Type B pancreatic cell (in vitro differentiated cells): ENCODE measurements at regions not wholly inside any gene's neighbourhood (a gene's known extent, or its start where the extent isn't known, plus 50 kb on each side); places are given as distances from the start of the nearest gene placed in this dataset.

Experiments used
- DNase-seq: peaks from one replicate; pipeline ENCODE4 v3.0.0; 2021; ENCODE audit warnings: mixed read lengths; ENCODE audit not compliant: unreplicated experiment; ENCODE audit errors: extremely low spot score
- H3K27ac Mint-ChIP-seq: 2 replicates; pipeline ENCODE4 v1.8.0; 2021; ENCODE audit warnings: mild to moderate bottlenecking, mixed read lengths
- H3K27me3 Mint-ChIP-seq: 2 replicates; pipeline ENCODE4 v1.8.0; 2021; ENCODE audit warnings: mixed read lengths
- H3K36me3 Mint-ChIP-seq: 2 replicates; pipeline ENCODE4 v1.8.0; 2021; ENCODE audit warnings: mixed read lengths
- H3K4me1 Mint-ChIP-seq: one replicate; pipeline ENCODE4 v1.8.0; 2021; ENCODE audit warnings: mixed read lengths; ENCODE audit not compliant: unreplicated experiment
- H3K4me3 Mint-ChIP-seq: 2 replicates; pipeline ENCODE4 v1.8.0; 2021; ENCODE audit warnings: mild to moderate bottlenecking, mixed read lengths
- H3K9me3 Mint-ChIP-seq: 2 replicates; pipeline ENCODE4 v1.8.0; 2021; ENCODE audit warnings: mixed read lengths
- CTCF ChIP-seq: fragments of 200-600 bp; sonication (generic); conservative IDR thresholded peaks from 2 replicates; pipeline ENCODE4 v1.5.0; 2021; ENCODE audit warnings: antibody characterized with exemption, mild to moderate bottlenecking

DNA sequence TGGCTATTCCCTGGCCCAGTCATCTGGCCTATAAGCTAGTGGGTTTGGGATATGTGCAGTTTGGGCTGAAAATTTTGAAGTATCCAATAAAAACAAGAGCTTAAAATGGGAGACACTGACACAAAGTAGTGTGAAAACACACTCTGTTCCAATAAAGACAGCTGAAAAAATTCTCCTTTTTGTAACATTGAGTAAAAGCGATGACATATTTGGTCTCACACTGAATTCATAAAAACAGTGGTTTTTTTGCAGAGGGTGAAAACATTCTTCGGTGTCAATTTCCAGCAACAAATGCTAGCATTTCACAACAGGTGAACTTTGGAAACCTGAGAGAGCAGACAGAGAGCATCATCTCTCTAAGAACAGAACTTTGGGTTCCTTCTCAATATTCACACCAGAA lies 142.2 kb downstream of the OSR1 start:
- no peaks in the 10 kb centered on the region for H3K36me3 Mint-ChIP-seq
- H3K27me3 Mint-ChIP-seq = no peaks in the 10 kb centered on the region
- no peaks in the 10 kb centered on the region for H3K9me3 Mint-ChIP-seq
- no peaks in the 10 kb centered on the region for H3K4me1 Mint-ChIP-seq
- H3K27ac Mint-ChIP-seq = no peak overlapping the region
- H3K4me3 Mint-ChIP-seq = no peak overlapping the region
- DNase-seq = no peak
- TF ChIP-seq CTCF = no peak

GRCh38 chr2:19214682-19215391 lies 143.6 kb downstream of the OSR1 start:
- Mint-ChIP-seq H3K27ac (no peak overlapping the region), H3K27me3 (no peaks in the 10 kb centered on the region), H3K9me3 (no peaks in the 10 kb centered on the region), H3K36me3 (no peaks in the 10 kb centered on the region), H3K4me3 (no peak overlapping the region), H3K4me1 (no peaks in the 10 kb centered on the region)
- DNase-seq = no peak
- no peak for TF ChIP-seq CTCF

DNA sequence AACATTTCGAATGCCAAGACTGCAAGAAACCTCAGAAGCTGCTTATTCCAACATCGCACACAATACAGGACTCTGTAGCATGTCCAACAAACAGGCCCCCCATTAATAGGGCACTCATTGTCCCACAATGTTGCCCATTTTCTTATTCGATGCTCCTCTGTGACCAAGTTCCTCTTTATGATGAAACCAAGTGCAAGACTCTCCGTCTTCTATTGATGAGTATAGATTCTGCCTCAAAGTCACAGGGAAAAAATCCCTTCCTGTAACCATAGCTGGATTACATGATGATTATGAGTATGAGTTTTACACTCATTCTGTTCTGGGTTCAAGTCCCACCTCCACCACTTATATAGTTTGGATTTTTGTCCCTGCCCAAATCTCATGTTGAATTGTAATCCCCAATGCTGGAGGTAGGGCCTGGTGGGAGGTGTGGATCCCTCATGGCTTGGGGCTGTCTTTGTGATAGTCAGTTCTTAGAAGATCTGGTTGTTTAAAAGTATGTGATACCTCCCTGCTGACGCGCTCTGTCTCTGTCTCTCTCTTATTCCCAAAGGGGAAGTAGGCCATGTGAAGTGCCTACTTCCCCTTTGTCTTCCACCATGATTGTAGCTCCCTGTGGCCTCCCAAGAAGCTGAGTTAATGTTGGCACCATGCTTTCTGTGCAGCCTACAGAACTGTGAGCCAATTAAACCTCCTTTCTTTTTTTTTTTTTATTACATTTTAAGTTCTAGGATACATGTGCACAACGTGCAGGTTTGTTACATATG lies 148.7 kb downstream of the OSR1 start:
- Mint-ChIP-seq H3K4me1 (peaks cover 10% of the 10 kb centered on the region), H3K27ac (no peak overlapping the region), H3K4me3 (no peak overlapping the region), H3K36me3 (no peaks in the 10 kb centered on the region), H3K9me3 (no peaks in the 10 kb centered on the region), H3K27me3 (no peaks in the 10 kb centered on the region)
- TF ChIP-seq CTCF = no peak
- no peak for DNase-seq

DNA sequence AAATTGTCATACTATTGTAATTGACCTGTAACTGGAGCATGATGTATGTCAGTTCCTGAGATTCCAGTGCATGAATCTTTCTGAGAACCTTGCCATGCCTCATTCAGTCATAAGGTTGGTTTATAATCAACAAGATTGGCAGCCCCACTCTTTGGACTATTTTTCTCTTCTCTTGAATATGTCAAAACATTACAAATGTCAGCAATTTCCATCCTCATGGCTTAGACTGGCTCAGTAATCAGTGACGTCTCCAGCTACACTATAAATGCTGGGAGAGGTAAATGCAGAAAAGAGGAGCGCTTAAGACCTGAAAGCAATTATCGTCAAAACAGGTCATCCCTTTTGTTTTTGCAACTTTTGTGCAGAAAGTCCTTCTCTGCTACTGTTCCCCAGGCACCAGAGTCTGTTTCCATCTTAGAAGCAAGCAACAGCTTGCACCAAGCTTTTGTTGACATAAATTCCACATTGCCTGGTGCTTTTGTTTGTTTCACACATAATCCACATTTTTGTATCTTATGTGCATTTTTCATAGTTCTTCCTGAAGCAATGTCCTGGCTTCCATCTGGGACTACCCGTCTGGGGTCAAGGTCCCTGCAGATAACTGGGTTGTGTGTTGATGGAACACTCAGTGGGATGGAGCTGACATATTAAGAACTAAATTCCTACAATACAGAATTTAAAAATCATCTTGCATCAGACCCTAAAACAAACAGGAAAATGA lies 149.8 kb downstream of the OSR1 start:
- Mint-ChIP-seq H3K27me3 (no peaks in the 10 kb centered on the region), H3K27ac (no peak overlapping the region), H3K4me3 (no peak overlapping the region), H3K36me3 (no peaks in the 10 kb centered on the region), H3K4me1 (peaks cover 19% of the 10 kb centered on the region), H3K9me3 (no peaks in the 10 kb centered on the region)
- no peak for TF ChIP-seq CTCF
- no peak for DNase-seq

DNA sequence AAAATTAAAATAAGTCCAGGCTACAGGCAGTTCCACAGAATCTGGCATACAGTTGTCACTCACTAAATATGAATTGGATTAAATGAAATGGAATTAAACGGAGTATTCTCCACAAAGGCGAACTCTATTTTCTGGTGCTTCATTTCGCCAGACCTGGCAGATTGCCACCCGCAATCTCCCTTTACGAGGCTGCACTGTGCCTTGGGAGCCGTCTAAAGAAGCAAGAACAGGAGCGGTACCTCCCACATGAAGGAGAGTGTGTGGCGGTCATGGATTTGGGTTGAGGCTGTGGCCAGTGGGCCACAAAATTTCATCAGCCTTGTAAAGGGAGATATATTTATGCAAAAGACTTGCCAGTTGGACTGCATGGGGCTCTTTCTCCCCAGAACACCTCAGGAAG lies 151.0 kb downstream of the OSR1 start:
- Mint-ChIP-seq H3K27me3 (no peaks in the 10 kb centered on the region), H3K9me3 (no peaks in the 10 kb centered on the region), H3K4me3 (no peak overlapping the region), H3K4me1 (peaks cover 19% of the 10 kb centered on the region), H3K36me3 (no peaks in the 10 kb centered on the region), H3K27ac (no peak overlapping the region)
- TF ChIP-seq CTCF = no peak
- DNase-seq = no peak
